ENCODE measurements at regions not wholly inside any gene's neighbourhood (a gene's known extent, or its start where the extent isn't known, plus 50 kb on each side); places are given as distances from the start of the nearest gene placed in this dataset.

DNA sequence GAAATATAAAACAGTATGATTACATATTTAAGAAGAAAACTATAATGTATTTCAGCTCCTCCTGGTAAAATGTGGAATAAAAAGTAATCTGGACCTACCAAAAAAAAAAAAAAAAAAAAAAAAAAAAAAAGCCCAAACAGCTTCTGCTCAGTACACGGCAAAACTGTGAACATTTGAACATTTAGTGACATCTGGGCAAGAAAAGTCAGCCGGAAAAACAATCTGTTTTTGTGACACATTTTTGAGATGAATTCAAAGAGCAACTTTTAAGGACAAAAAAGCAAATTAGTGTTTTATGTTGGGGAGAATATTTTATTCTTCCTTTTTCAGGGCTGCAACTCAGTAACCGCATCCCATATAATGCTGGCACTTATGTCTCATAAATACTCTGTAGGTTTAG lies 649.7 kb upstream of the KCNMB2 start:
- Histone ChIP-seq H3K36me3 (no peaks in the 10 kb centered on the region), H3K4me3 (no peak overlapping the region), H3K4me1 (peaks cover 0 to 11% (median 0%) of the 10 kb centered on the region in 6 donors), H3K27ac (peak overlapping the region in 1 of 8 donors; percentile 7), H3K9me3 (no peaks in the 10 kb centered on the region), H3K27me3 (replicated peaks in 1 of 7) (no peaks in the 10 kb centered on the region)
- intact Hi-C loops (cut with DNase I; ENCODE audit: low total_unique reads): no loop called here
- TF ChIP-seq POLR2AphosphoS5 (IDR thresholded peaks at IDR 0.05) (no peak), CTCF (IDR thresholded peaks at IDR 0.05 in 8 of 11, conservative IDR thresholded peaks at IDR 0.05 in 3 of 11) (no peak), POLR2A (IDR thresholded peaks at IDR 0.05) (no peak)
- DNase-seq: no peak
- WGBS, 5 donors: 79 to 93% (median 90%) methylated on average over 3 of the region's 3 CpGs

DNA sequence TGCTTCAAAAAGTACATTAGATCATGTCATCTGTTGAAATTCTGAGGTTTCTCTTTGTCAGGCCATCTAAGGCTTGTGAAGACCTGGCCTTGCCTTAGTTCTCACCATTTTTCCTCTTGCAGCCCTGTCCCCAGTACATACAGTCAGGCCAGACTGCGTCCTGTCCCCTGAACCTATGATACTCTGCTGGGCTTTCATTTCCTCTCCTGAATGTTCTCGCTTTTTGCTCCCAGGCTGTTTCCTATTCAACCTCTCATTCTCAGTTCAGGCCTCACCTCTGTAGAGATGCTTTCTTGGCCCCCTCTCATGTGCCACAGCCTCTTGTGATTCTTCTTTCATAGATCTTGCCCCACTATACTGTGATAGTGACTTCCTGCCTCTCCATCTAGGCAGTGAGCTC lies 648.8 kb upstream of the KCNMB2 start:
- intact Hi-C loops (cut with DNase I; ENCODE audit: low total_unique reads): no loop called here
- no peak overlapping the region for H3K4me3 ChIP-seq
- H3K36me3 ChIP-seq: no peaks in the 10 kb centered on the region
- H3K9me3 ChIP-seq: no peaks in the 10 kb centered on the region
- H3K27ac ChIP-seq: no peak overlapping the region
- peaks cover 0 to 11% (median 0%) of the 10 kb centered on the region in 6 donors for H3K4me1 ChIP-seq
- TF ChIP-seq POLR2A (IDR thresholded peaks at IDR 0.05) (no peak), CTCF (IDR thresholded peaks at IDR 0.05 in 8 of 11, conservative IDR thresholded peaks at IDR 0.05 in 3 of 11) (no peak), POLR2AphosphoS5 (IDR thresholded peaks at IDR 0.05) (no peak)
- no peak for DNase-seq
- WGBS, 5 donors: 65 to 80% (median 75%) methylated on average over 2 of the region's 2 CpGs
- no peaks in the 10 kb centered on the region for H3K27me3 ChIP-seq (replicated peaks in 1 of 7)

DNA sequence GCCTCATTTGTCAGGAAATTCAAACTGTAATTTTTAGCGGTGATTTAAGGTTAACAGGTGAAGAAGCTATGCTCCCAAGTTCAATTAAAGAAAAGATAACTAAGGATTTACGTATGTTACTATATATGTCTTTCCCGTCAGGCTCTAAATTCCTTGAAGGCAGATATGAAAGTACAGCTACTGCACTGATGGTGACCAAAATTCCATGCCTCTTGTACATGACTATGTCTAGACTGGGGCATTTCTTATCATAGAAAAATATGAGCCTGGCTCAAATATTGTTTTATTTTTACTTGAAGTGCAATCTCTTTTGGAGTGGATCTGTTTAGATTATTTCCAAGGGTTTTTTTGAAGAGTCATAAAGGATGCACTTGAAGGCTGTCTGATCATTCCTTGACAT lies 647.1 kb upstream of the KCNMB2 start:
- WGBS, 5 donors: 82 to 98% (median 94%) methylated on average over 3 of the region's 3 CpGs
- intact Hi-C loops (cut with DNase I; ENCODE audit: low total_unique reads): no loop called here
- Histone ChIP-seq H3K4me3 (no peak overlapping the region), H3K4me1 (peaks cover 0 to 11% (median 0%) of the 10 kb centered on the region in 6 donors), H3K27ac (no peak overlapping the region), H3K27me3 (replicated peaks in 1 of 7) (no peaks in the 10 kb centered on the region), H3K9me3 (no peaks in the 10 kb centered on the region), H3K36me3 (no peaks in the 10 kb centered on the region)
- DNase-seq: no peak
- TF ChIP-seq CTCF (IDR thresholded peaks at IDR 0.05 in 8 of 11, conservative IDR thresholded peaks at IDR 0.05 in 3 of 11) (no peak), POLR2AphosphoS5 (IDR thresholded peaks at IDR 0.05) (no peak), POLR2A (IDR thresholded peaks at IDR 0.05) (no peak)

GRCh38 chr3:177889652-177890358 lies 646.4 kb upstream of the KCNMB2 start:
- TF ChIP-seq CTCF (IDR thresholded peaks at IDR 0.05 in 8 of 11, conservative IDR thresholded peaks at IDR 0.05 in 3 of 11) (no peak), POLR2A (IDR thresholded peaks at IDR 0.05) (no peak), POLR2AphosphoS5 (IDR thresholded peaks at IDR 0.05) (no peak)
- no peaks in the 10 kb centered on the region for H3K27me3 ChIP-seq (replicated peaks in 1 of 7)
- intact Hi-C loops (cut with DNase I; ENCODE audit: low total_unique reads): no loop called here
- 94 to 98% (median 96%) methylated on average over 4 of the region's 4 CpGs for WGBS, 5 donors
- no peak for DNase-seq
- no peak overlapping the region for H3K27ac ChIP-seq
- H3K4me1 ChIP-seq: peaks cover 0 to 11% (median 0%) of the 10 kb centered on the region in 6 donors
- H3K36me3 ChIP-seq: no peaks in the 10 kb centered on the region
- no peaks in the 10 kb centered on the region for H3K9me3 ChIP-seq
- H3K4me3 ChIP-seq: no peak overlapping the region

All from spleen (tissue), 11 donors.